ENCODE measurements at regions not wholly inside any gene's neighbourhood (a gene's known extent, or its start where the extent isn't known, plus 50 kb on each side); places are given as distances from the start of the nearest gene placed in this dataset.
"Not testable (repeated sequence)": the region's sequence is repeated elsewhere in the genome, so short reads cannot be mapped to it uniquely, and the experiment has no call there.

DNA sequence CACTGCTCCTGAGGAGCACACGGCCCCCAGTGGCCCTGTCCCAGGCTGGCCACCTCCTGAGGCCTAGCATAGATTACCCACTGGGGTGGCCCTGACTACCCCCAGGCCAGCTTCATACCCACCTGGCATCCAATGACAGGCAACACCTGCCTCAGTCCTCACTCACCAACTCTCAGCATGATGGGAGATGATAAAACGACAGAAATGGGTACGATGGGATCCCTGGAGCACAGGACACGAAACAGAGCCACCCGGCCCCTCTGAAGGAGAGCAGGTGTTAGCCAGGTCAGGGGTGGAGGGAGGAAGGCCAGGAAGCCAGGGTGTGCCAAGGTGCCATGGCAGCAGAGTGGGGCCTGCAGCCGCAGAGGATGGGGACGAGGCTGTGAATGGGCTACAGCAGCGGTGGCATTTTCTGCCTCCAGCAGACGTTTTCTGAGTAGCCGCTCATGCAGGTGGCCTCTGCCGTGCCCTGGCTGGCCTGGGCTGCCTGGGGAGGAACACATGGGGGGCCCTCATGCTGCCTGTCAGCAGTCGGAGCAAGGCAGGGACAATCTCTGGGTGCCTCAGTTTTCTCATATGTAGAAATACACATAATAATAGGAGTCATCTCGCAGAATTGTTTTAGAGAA, 50.2 kb upstream of the FGF3 start:
- no peak for DNase-seq (ENCODE audit: extremely low read depth in 1 of 2, low read depth in 1 of 2)

DNA sequence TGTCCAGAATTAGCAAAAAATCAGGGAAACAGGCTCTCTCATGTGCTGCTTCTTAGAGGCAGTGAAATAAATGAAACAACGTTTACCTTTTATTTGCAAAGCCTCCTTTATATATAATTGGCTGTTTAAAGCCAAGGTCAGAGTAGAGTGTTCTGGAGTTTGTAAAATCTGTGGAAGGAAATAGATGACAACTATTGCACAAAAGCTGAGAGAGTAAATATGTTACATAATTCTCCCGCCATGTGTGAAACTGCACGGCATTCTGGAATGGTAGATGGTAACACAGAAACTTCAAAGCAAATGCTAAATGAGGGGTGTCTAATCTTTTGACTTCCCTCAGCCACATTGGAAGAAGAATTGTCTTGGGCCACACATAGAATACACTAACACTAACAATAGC, 51.5 kb upstream of the FGF3 start:
- no peak for DNase-seq (ENCODE audit: extremely low read depth in 1 of 2, low read depth in 1 of 2)

GRCh38 chr11:69873166-69874077, 54.2 kb upstream of the FGF3 start:
- DNase-seq (ENCODE audit: extremely low read depth in 1 of 2, low read depth in 1 of 2), result no peak

DNA sequence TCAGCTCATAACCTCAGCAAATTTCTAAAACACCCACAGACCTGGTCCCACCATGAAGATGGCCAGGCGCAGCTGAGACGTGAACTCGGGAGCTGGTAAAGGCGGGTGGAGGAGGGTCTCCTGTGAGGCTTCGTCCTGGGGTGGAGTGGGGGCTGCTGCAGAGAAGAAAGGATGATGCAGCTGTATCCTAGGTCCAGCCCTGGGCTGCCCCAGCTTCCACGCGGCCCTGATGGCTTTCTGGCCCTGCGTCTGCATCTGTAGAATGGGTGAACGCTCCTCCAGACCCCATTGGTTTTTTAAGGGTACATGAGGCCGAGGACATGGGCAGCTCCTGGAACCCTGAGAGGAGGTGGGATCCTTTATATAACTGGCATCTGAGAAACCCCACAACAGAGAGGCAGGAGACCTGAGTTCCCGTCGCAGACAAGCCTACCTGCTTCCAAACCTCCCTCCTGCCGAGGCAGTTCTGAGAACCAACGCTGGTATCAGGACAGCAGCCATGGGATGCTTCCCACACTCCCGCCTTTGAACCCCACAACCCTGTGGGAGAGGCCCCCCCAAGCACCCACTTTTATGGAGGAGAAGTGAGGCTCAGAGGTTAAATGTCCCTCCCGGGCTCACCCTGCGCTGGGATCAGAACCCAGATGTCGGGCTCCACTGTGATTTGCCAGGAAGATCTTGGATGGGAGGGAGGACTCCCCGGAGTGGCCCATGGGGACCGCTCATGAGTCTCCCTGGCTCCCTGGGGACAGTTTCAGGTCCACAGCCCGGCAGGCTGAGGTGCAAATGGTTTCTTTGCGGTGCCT, 55.2 kb upstream of the FGF3 start:
- no peak for DNase-seq (ENCODE audit: extremely low read depth in 1 of 2, low read depth in 1 of 2)

DNA sequence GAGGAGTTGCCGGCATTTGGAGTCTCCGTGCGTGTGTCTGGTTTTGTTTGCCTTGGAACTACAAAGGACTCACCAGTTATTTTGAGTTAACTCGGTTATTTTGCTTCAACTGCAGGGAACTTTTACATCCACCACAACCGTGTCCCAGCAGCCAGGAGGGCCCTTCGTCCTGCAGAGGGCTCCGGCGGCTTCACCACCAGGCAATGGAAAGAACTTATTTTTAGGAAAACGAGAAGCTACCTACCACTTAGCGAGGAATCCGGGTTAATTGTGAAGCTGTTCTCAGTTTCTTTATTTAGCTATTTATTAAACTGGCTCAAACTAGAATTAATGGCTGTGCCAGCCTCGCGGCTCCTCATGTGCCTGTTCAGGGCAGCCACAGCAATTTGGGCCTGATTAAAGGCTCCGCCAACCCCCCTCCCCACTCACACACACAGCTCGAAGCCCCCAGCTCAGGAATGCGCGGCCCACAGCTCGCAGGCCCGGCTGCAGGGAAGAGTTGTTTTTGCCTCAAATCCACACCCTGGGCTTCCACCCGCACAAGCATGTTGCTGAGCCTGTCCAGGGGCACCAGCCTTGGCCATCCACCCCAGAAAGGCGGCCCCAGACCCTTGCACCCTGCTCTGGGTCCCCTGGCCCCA, 55.9 kb upstream of the FGF3 start:
- no peak for DNase-seq (ENCODE audit: extremely low read depth in 1 of 2, low read depth in 1 of 2)

- no peak for DNase-seq (ENCODE audit: extremely low read depth in 1 of 2, low read depth in 1 of 2)
These were observed 56.8 kb upstream of the FGF3 start for GRCh38 chr11:69876013-69876412.

- no peak for DNase-seq (ENCODE audit: extremely low read depth in 1 of 2, low read depth in 1 of 2)
These were observed 58.0 kb upstream of the FGF3 start for GRCh38 chr11:69877235-69877634.

DNA sequence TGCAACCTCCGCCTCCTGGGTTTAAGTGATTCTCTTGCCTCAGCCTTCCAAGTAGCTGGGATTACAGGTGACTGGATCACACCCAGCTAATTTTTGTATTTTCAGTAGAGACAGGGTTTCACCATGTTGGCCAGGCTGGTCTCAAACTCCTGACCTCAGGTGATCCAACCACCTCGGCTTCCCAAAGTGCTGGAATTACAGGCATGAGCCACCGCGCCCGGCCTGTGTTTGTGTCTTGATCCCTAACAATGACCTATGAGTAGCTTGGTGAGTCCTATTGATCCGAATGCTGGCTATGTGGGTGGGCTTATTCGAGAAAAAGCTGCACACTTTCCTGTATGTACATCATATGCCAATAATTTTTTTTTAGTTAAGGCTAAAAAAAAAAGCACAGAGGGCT, 58.5 kb upstream of the FGF3 start:
- DNase-seq (ENCODE audit: extremely low read depth in 1 of 2, low read depth in 1 of 2), result not testable (repeated sequence)

DNA sequence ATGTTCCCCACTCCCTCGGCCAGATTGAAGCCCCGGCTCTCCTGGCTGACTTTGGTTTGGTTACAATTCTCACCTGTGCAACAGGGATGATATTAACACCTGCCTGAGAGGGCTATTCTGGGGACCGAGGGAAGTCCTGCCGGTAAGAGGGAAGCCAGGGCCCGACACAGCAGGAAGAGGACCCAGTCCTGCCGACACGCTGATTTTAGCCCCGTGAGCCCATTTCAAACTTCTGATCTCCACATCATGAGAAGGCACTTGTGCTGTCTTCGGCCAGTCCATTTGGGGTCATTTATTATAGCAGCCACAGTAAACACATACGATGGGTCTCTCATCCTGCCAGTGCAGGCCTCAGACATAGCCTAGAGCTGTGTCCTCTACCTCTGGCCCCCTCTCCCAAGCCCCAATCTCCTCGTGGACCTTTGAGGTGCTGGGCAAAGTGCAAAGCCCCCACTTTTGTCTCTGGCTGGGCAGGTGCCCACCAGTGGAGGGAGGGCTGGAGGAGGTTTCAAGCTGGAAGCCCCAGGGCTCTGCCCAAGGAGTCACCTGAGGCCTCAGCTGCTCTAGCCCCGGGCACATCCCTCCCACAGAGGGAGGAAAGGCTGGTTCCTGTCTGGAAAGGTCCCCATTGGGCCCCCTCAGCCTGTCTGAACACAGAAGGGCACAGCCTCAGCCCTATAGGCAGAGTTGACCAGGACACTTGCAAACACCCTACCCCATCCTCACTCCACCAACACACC, 59.1 kb upstream of the FGF3 start:
- no peak for DNase-seq (ENCODE audit: extremely low read depth in 1 of 2, low read depth in 1 of 2)

DNA sequence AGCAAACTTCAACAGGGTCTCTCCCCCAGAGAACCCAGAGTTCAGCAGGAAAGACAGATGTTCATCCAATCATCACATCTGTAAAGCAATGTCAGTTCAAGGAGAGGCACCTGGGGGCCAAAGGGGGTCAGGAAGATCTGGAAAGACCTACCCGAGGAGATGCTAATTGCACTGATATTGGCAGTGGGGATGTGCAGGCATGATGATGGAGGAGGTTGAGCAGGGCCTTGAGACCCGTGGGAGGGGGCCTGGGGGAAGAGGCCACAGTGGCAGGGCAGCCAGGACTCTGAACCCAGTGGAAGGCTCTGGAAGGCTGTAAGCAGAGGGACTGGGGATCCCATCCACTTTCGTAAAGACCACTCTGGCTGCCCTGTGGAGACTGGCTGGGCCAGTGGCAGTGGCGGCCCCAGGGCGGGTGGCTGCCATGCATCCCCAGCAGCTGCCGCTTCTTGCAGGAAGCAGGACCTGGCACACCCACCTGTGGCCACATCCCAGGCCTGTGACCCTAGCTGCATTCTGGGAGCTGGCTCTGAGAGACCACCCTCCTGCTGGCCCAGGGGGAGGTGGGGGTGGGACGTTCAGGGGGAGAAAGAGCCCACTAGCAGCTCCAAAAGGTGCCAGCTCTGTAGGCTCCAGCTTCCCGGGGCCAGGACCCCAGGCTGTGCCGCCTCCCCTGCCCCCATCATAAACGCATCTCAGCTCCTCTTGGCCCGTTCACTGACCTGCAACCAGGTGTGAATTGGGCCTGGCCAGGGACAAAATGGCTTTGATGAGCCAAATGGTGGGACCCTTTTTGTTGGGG, 59.9 kb upstream of the FGF3 start:
- DNase-seq (ENCODE audit: extremely low read depth in 1 of 2, low read depth in 1 of 2), result no peak

DNA sequence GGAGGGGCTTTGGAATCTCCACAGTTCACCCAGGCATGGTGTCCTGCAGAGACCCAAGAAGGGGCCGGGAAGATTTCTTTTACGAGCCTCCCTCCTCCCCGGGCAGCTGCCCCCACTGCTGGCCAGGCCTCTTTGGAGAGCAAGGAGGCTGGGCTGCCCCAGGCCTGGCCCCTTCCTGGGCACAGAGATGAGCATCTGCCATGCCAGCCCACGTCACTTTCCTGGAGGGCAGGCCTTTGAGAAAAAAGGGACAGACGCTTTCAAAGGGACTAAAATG, 60.5 kb upstream of the FGF3 start:
- DNase-seq (ENCODE audit: extremely low read depth in 1 of 2, low read depth in 1 of 2), result no peak

- no peak for DNase-seq (ENCODE audit: extremely low read depth in 1 of 2, low read depth in 1 of 2)
These were observed 61.0 kb upstream of the FGF3 start for GRCh38 chr11:69880041-69880825.

GRCh38 chr11:69880826-69881445, 61.7 kb upstream of the FGF3 start:
- DNase-seq (ENCODE audit: extremely low read depth in 1 of 2, low read depth in 1 of 2), result no peak

- DNase-seq (ENCODE audit: extremely low read depth in 1 of 2, low read depth in 1 of 2), result no peak
These were observed 62.5 kb upstream of the FGF3 start for GRCh38 chr11:69881467-69882269.

DNA sequence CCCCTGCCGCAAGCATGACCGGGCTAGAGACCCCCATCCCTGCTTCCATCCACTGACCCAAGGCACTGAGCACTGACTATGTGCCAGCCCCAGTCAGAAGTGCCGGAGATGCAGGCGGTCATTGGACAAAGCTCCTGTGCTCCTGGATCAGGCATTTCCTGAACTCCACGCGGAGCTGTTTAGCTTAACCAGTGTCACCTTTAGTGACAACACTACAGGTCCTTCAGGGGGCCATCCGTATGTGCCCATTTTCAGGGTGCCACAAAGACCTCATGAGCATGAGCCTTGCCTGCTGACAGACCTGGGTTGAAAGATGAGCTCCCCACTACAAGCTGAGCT, 63.0 kb upstream of the FGF3 start:
- no peak for DNase-seq (ENCODE audit: extremely low read depth in 1 of 2, low read depth in 1 of 2)

DNA sequence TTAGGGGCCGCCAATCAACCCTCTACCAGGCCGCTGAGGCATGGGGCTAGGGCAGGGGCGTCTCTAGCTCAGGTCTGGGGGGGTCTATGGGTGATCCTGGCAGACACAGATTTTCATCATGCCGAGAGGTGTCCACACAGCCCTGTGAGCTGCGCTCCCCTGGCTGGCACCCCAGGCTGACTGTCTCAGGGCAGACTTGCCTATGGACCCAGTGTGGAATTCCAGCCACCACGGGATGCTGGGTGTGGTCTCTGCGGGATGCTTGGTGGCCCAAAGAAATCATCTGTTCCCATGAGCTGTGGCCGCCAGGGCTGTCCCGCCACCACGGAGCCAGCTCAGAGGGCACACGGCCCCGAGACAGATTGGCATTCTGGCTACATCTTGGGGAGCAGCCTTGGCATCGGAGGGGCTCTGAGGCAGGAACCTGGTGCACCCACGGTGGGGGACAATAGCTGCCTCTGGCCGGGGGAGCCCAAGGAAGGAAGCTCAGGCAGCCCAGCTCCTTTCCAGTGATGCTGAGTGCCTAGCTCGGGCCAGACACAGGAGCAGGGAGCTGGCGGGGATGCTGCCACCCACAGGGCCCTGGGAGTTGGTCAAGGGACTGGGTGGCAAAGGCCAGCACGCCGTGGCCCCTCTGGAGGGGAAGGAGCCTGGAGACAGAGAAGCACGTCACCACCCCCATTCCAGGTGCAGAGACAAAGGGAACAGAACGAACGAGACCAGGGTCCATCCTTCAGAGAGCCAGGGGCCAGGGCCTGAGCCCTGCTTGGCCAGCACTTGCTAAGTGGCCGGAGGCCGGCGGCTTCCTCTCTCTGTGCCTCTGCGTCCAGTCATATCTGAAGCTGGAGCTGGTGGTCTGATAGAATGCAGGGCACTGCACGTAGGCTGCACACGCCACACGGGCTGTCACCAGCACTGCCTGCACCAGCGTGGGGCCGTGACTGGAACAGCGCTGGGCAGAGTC, 64.4 kb upstream of the FGF3 start:
- DNase-seq (ENCODE audit: extremely low read depth in 1 of 2, low read depth in 1 of 2), result no peak

- DNase-seq (ENCODE audit: extremely low read depth in 1 of 2, low read depth in 1 of 2), result no peak
These were observed 65.1 kb upstream of the FGF3 start for GRCh38 chr11:69884286-69884685.
